ENCODE measurements at regions not wholly inside any gene's neighbourhood (a gene's known extent, or its start where the extent isn't known, plus 50 kb on each side); places are given as distances from the start of the nearest gene placed in this dataset.

DNA sequence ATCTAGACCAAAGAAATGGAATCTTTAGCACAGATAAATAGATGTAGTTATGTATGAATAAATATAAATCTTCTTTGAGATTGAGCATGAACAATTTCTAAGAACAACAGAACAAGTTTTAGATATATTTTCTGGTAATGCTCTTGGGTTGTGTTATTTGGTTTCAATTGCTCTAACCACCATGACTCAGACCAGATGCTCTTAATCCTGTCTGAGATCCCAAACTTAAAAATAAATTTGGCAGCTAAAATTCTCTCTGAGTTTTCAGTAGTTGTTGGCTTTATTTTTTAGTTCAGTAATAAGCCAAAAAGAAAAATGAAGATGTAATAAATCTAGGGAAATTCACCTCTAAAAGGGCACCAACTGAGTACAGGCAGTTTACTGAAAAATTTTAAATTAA, 1693.4 kb downstream of the NCAM2 start:
- TF ChIP-seq, protein P1, sequence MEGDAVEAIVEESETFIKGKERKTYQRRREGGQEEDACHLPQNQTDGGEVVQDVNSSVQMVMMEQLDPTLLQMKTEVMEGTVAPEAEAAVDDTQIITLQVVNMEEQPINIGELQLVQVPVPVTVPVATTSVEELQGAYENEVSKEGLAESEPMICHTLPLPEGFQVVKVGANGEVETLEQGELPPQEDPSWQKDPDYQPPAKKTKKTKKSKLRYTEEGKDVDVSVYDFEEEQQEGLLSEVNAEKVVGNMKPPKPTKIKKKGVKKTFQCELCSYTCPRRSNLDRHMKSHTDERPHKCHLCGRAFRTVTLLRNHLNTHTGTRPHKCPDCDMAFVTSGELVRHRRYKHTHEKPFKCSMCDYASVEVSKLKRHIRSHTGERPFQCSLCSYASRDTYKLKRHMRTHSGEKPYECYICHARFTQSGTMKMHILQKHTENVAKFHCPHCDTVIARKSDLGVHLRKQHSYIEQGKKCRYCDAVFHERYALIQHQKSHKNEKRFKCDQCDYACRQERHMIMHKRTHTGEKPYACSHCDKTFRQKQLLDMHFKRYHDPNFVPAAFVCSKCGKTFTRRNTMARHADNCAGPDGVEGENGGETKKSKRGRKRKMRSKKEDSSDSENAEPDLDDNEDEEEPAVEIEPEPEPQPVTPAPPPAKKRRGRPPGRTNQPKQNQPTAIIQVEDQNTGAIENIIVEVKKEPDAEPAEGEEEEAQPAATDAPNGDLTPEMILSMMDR (IDR thresholded peaks at IDR 0.05; ENCODE audit: control extremely low read depth in 1 of 3, insufficient read depth in 1 of 3, low read depth in 1 of 3, low read length in 3 of 3) = no peak
- TF ChIP-seq POLR2A (IDR thresholded peaks at IDR 0.05; ENCODE audit: control extremely low read depth in 1 of 2, low read depth in 2 of 2, low read length in 2 of 2) (no peak), HDAC2 (IDR thresholded peaks at IDR 0.05; ENCODE audit: borderline replicate concordance in 1 of 2, low read depth in 2 of 2, low read length in 2 of 2) (no peak), RAD21 (IDR thresholded peaks at IDR 0.05 in 1 of 2, conservative IDR thresholded peaks at IDR 0.05 in 1 of 2; ENCODE audit: low read depth in 2 of 2, low read length in 2 of 2) (no peak), FOSL1 (IDR thresholded peaks at IDR 0.05; ENCODE audit: insufficient read depth, low read depth, low read length) (no peak), YY1 (IDR thresholded peaks at IDR 0.05; ENCODE audit: low read depth, low read length) (no peak), TAF1 (IDR thresholded peaks at IDR 0.05; ENCODE audit: low read depth, low read length) (no peak), POLR2AphosphoS5 (IDR thresholded peaks at IDR 0.05; ENCODE audit: low read depth, low read length) (no peak)

All from H1 (cell line).